ENCODE measurements at regions not wholly inside any gene's neighbourhood (a gene's known extent, or its start where the extent isn't known, plus 50 kb on each side); places are given as distances from the start of the nearest gene placed in this dataset.

DNA sequence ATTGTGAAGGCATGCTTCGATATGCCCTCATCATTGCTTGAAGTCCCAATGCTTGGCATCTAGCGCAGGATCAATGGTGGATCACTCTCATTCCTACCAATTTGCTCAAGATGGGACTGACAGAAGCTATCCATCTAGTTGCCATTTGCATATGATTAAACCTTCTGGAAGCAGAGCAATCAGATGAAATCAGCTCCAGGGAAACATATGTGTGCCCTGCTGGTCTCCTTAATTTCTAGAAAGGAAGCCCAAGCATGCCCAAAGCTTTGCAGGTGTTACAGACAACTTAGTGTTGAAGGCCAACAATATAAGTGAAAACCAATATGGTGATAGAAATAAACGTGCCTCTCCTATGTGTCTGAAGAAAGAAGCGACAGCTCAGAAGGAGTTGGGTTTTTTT is 350.0 kb upstream of the ERCC4 start:
- no peaks in the 10 kb centered on the region for H3K4me1 ChIP-seq (ENCODE audit: control insufficient read depth in 1 of 2, extremely low read depth in 1 of 2, insufficient read depth in 2 of 2, low read length in 2 of 2)
- Mint-ChIP-seq H3K36me3 (no peaks in the 10 kb centered on the region), H3K27me3 (peaks cover 0 to 6% of the 10 kb centered on the region in 2 donors), H3K27ac (no peak overlapping the region), H3K4me1 (no peaks in the 10 kb centered on the region), H3K9me3 (peaks cover 3 to 10% (median 9%) of the 10 kb centered on the region in 3 donors), H3K4me3 (no peak overlapping the region)
- H3K9me3 ChIP-seq = no peaks in the 10 kb centered on the region
- CTCF ChIA-PET = no interaction called here
- no peak for ATAC-seq (replicated peaks in 1 of 4)
- no peaks in the 10 kb centered on the region for H3K36me3 ChIP-seq (ENCODE audit: control insufficient read depth in 2 of 2, extremely low read depth in 1 of 2, insufficient read depth in 1 of 2, low read length in 1 of 2)
- POLR2A ChIA-PET = no interaction called here
- H3K27me3 ChIP-seq (replicated peaks in 1 of 2; ENCODE audit: control insufficient read depth in 2 of 2, extremely low read depth in 1 of 2, insufficient read depth in 2 of 2, low read length in 1 of 2) = no peaks in the 10 kb centered on the region
- WGBS (ENCODE audit: insufficient coverage) = 81% methylated on average over 4 of the region's 4 CpGs
- no peak overlapping the region for H3K27ac ChIP-seq (ENCODE audit: low read length)
- H3K4me3 ChIP-seq (ENCODE audit: control insufficient read depth in 1 of 2, extremely low read depth in 1 of 2, low read length in 1 of 2) = no peak overlapping the region
- DNase-seq = no peak

- Mint-ChIP-seq H3K4me1 (no peaks in the 10 kb centered on the region), H3K36me3 (no peaks in the 10 kb centered on the region), H3K4me3 (no peak overlapping the region), H3K27me3 (peaks cover 0 to 6% of the 10 kb centered on the region in 2 donors), H3K9me3 (peaks cover 3 to 10% (median 9%) of the 10 kb centered on the region in 3 donors), H3K27ac (no peak overlapping the region)
- H3K27me3 ChIP-seq (replicated peaks in 1 of 2; ENCODE audit: control insufficient read depth in 2 of 2, extremely low read depth in 1 of 2, insufficient read depth in 2 of 2, low read length in 1 of 2) = no peaks in the 10 kb centered on the region
- no peak for ATAC-seq (replicated peaks in 1 of 4)
- no peaks in the 10 kb centered on the region for H3K4me1 ChIP-seq (ENCODE audit: control insufficient read depth in 1 of 2, extremely low read depth in 1 of 2, insufficient read depth in 2 of 2, low read length in 2 of 2)
- DNase-seq = no peak
- ChIA-PET CTCF (no interaction called here), POLR2A (no interaction called here)
- H3K27ac ChIP-seq (ENCODE audit: low read length) = no peak overlapping the region
- H3K9me3 ChIP-seq = no peaks in the 10 kb centered on the region
- 67% methylated on average over 3 of the region's 7 CpGs for WGBS (ENCODE audit: insufficient coverage)
- H3K36me3 ChIP-seq (ENCODE audit: control insufficient read depth in 2 of 2, extremely low read depth in 1 of 2, insufficient read depth in 1 of 2, low read length in 1 of 2) = no peaks in the 10 kb centered on the region
- no peak overlapping the region for H3K4me3 ChIP-seq (ENCODE audit: control insufficient read depth in 1 of 2, extremely low read depth in 1 of 2, low read length in 1 of 2)
Measured at GRCh38 chr16:13571036-13571435, 348.9 kb upstream of the ERCC4 start.

DNA sequence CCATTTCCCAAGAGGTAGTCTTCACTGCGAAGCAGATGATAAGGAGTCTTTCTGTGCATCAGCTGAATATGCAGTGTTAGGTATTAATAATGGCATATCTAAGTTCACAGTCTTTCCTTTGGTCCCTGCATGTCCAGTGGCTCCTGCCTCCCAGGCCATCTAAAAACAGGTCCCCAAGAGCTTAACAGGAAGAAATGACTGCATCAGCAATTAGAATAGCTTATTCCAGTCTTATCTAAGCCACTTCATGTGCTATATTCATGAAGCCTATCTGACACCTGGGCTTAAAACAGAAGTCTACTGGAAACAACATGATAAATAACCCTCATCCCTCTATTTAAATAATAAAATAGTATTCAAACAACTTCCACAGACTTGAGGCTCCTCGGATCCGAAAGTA is 346.1 kb upstream of the ERCC4 start:
- H3K27ac ChIP-seq (ENCODE audit: low read length) = no peak overlapping the region
- ATAC-seq (replicated peaks in 1 of 4) (no peak), DNase-seq (no peak)
- H3K27ac Mint-ChIP-seq = no peak overlapping the region
- H3K27me3 Mint-ChIP-seq = peaks cover 0 to 6% of the 10 kb centered on the region in 2 donors
- H3K9me3 Mint-ChIP-seq = peaks cover 0 to 7% (median 5%) of the 10 kb centered on the region in 3 donors
- CTCF ChIA-PET = no interaction called here
- no peaks in the 10 kb centered on the region for H3K9me3 ChIP-seq
- no peak overlapping the region for H3K4me3 Mint-ChIP-seq
- POLR2A ChIA-PET = no interaction called here
- no peaks in the 10 kb centered on the region for H3K36me3 Mint-ChIP-seq
- H3K27me3 ChIP-seq (replicated peaks in 1 of 2; ENCODE audit: control insufficient read depth in 2 of 2, extremely low read depth in 1 of 2, insufficient read depth in 2 of 2, low read length in 1 of 2) = no peaks in the 10 kb centered on the region
- no peak overlapping the region for H3K4me3 ChIP-seq (ENCODE audit: control insufficient read depth in 1 of 2, extremely low read depth in 1 of 2, low read length in 1 of 2)
- WGBS (ENCODE audit: insufficient coverage) = 47% methylated on average over 2 of the region's 3 CpGs
- H3K4me1 Mint-ChIP-seq = no peaks in the 10 kb centered on the region
- H3K4me1 ChIP-seq (ENCODE audit: control insufficient read depth in 1 of 2, extremely low read depth in 1 of 2, insufficient read depth in 2 of 2, low read length in 2 of 2) = no peaks in the 10 kb centered on the region
- no peaks in the 10 kb centered on the region for H3K36me3 ChIP-seq (ENCODE audit: control insufficient read depth in 2 of 2, extremely low read depth in 1 of 2, insufficient read depth in 1 of 2, low read length in 1 of 2)

DNA sequence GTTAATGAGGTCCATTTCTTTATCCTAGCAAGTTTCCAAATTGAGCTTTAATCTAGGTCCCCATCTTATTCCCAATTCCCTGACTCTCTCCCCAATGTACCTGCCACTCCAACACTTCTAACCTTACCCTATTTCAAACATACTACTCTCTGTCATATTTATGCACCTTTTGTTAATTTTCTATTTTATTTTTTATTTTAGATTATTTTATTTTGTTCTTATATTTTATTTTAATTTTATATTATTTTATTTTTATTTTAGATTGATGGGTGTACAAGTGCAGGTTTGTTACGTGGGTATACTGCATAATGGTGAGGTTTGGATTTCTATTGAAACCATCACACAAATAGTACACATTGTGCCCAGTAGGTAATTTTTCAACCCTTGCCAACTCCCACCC is 333.9 kb upstream of the ERCC4 start:
- CTCF ChIA-PET = no interaction called here
- Histone ChIP-seq H3K27me3 (replicated peaks in 1 of 2; ENCODE audit: control insufficient read depth in 2 of 2, extremely low read depth in 1 of 2, insufficient read depth in 2 of 2, low read length in 1 of 2) (no peaks in the 10 kb centered on the region), H3K4me3 (ENCODE audit: control insufficient read depth in 1 of 2, extremely low read depth in 1 of 2, low read length in 1 of 2) (no peak overlapping the region), H3K27ac (ENCODE audit: low read length) (no peak overlapping the region), H3K9me3 (no peaks in the 10 kb centered on the region), H3K4me1 (ENCODE audit: control insufficient read depth in 1 of 2, extremely low read depth in 1 of 2, insufficient read depth in 2 of 2, low read length in 2 of 2) (no peaks in the 10 kb centered on the region), H3K36me3 (ENCODE audit: control insufficient read depth in 2 of 2, extremely low read depth in 1 of 2, insufficient read depth in 1 of 2, low read length in 1 of 2) (no peaks in the 10 kb centered on the region)
- POLR2A ChIA-PET = no interaction called here
- ATAC-seq (replicated peaks in 1 of 4) (no peak), DNase-seq (no peak)
- Mint-ChIP-seq H3K9me3 (peaks cover 0 to 4% (median 2%) of the 10 kb centered on the region in 3 donors), H3K4me1 (no peaks in the 10 kb centered on the region), H3K27me3 (no peaks in the 10 kb centered on the region), H3K4me3 (no peak overlapping the region), H3K27ac (no peak overlapping the region), H3K36me3 (no peaks in the 10 kb centered on the region)
- WGBS (ENCODE audit: insufficient coverage) = no CpG with 5 or more reads among the region's 1 CpG

DNA sequence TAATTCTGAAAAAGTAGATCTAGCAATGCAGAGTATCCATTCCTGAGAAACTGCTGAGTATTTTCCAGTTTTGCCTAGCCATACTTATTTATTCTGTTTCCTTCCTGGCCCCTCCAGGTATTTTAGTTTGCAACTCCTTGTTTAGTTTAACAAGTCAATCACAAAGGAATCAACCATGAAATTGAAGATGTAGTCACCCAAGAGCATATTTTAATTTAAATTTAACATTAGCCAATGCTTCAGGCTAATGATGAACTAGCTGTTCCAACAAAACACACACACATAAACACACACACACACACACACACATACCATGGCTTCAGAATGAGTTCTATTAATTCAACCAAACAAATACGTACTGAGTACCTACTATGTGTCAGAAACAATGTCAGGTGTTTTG is 332.8 kb upstream of the ERCC4 start:
- ATAC-seq (replicated peaks in 1 of 4) (no peak), DNase-seq (no peak)
- H3K27me3 ChIP-seq (replicated peaks in 1 of 2; ENCODE audit: control insufficient read depth in 2 of 2, extremely low read depth in 1 of 2, insufficient read depth in 2 of 2, low read length in 1 of 2) = no peaks in the 10 kb centered on the region
- Mint-ChIP-seq H3K36me3 (no peaks in the 10 kb centered on the region), H3K27ac (no peak overlapping the region), H3K4me1 (no peaks in the 10 kb centered on the region), H3K9me3 (peaks cover 0 to 2% (median 0%) of the 10 kb centered on the region in 3 donors), H3K27me3 (no peaks in the 10 kb centered on the region), H3K4me3 (no peak overlapping the region)
- H3K4me3 ChIP-seq (ENCODE audit: control insufficient read depth in 1 of 2, extremely low read depth in 1 of 2, low read length in 1 of 2) = no peak overlapping the region
- ChIA-PET POLR2A (no interaction called here), CTCF (no interaction called here)
- no CpG with 5 or more reads among the region's 1 CpG for WGBS (ENCODE audit: insufficient coverage)
- H3K9me3 ChIP-seq = no peaks in the 10 kb centered on the region
- H3K36me3 ChIP-seq (ENCODE audit: control insufficient read depth in 2 of 2, extremely low read depth in 1 of 2, insufficient read depth in 1 of 2, low read length in 1 of 2) = no peaks in the 10 kb centered on the region
- H3K27ac ChIP-seq (ENCODE audit: low read length) = no peak overlapping the region
- H3K4me1 ChIP-seq (ENCODE audit: control insufficient read depth in 1 of 2, extremely low read depth in 1 of 2, insufficient read depth in 2 of 2, low read length in 2 of 2) = no peaks in the 10 kb centered on the region

GRCh38 chr16:13594823-13595222 is 325.1 kb upstream of the ERCC4 start:
- Mint-ChIP-seq H3K36me3 (no peaks in the 10 kb centered on the region), H3K27ac (no peak overlapping the region), H3K4me1 (no peaks in the 10 kb centered on the region), H3K27me3 (no peaks in the 10 kb centered on the region), H3K9me3 (peaks cover 0 to 7% (median 0%) of the 10 kb centered on the region in 3 donors), H3K4me3 (no peak overlapping the region)
- H3K27me3 ChIP-seq (replicated peaks in 1 of 2; ENCODE audit: control insufficient read depth in 2 of 2, extremely low read depth in 1 of 2, insufficient read depth in 2 of 2, low read length in 1 of 2) = no peaks in the 10 kb centered on the region
- H3K36me3 ChIP-seq (ENCODE audit: control insufficient read depth in 2 of 2, extremely low read depth in 1 of 2, insufficient read depth in 1 of 2, low read length in 1 of 2) = no peaks in the 10 kb centered on the region
- H3K4me3 ChIP-seq (ENCODE audit: control insufficient read depth in 1 of 2, extremely low read depth in 1 of 2, low read length in 1 of 2) = no peak overlapping the region
- 60% methylated on average over 1 of the region's 3 CpGs for WGBS (ENCODE audit: insufficient coverage)
- H3K4me1 ChIP-seq (ENCODE audit: control insufficient read depth in 1 of 2, extremely low read depth in 1 of 2, insufficient read depth in 2 of 2, low read length in 2 of 2) = no peaks in the 10 kb centered on the region
- ChIA-PET POLR2A (no interaction called here), CTCF (no interaction called here)
- no peaks in the 10 kb centered on the region for H3K9me3 ChIP-seq
- DNase-seq = no peak
- no peak overlapping the region for H3K27ac ChIP-seq (ENCODE audit: low read length)
- ATAC-seq (replicated peaks in 1 of 4) = no peak

GRCh38 chr16:13606804-13607203 is 313.1 kb upstream of the ERCC4 start:
- CTCF ChIA-PET = no interaction called here
- 90% methylated on average over 20 of the region's 25 CpGs for WGBS (ENCODE audit: insufficient coverage)

More at GRCh38 chr16:13606804-13607203, 313.1 kb upstream of the ERCC4 start:
- Histone ChIP-seq H3K27ac (ENCODE audit: low read length) (no peak overlapping the region), H3K9me3 (no peaks in the 10 kb centered on the region), H3K36me3 (ENCODE audit: control insufficient read depth in 2 of 2, extremely low read depth in 1 of 2, insufficient read depth in 1 of 2, low read length in 1 of 2) (no peaks in the 10 kb centered on the region), H3K27me3 (replicated peaks in 1 of 2; ENCODE audit: control insufficient read depth in 2 of 2, extremely low read depth in 1 of 2, insufficient read depth in 2 of 2, low read length in 1 of 2) (no peaks in the 10 kb centered on the region), H3K4me1 (ENCODE audit: control insufficient read depth in 1 of 2, extremely low read depth in 1 of 2, insufficient read depth in 2 of 2, low read length in 2 of 2) (no peaks in the 10 kb centered on the region), H3K4me3 (ENCODE audit: control insufficient read depth in 1 of 2, extremely low read depth in 1 of 2, low read length in 1 of 2) (no peak overlapping the region)
- H3K27ac Mint-ChIP-seq = no peak overlapping the region
- H3K4me1 Mint-ChIP-seq = no peaks in the 10 kb centered on the region
- POLR2A ChIA-PET = no interaction called here
- DNase-seq (no peak), ATAC-seq (replicated peaks in 1 of 4) (no peak)
- no peaks in the 10 kb centered on the region for H3K27me3 Mint-ChIP-seq
- H3K4me3 Mint-ChIP-seq = no peak overlapping the region
- H3K36me3 Mint-ChIP-seq = no peaks in the 10 kb centered on the region
- peaks cover 0 to 3% (median 0%) of the 10 kb centered on the region in 3 donors for H3K9me3 Mint-ChIP-seq
